Caco-2 (cell line): ENCODE measurements at regions not wholly inside any gene's neighbourhood (a gene's known extent, or its start where the extent isn't known, plus 50 kb on each side); places are given as distances from the start of the nearest gene placed in this dataset.

Experiments used
- BruUV-seq: library from RNA; stranded (reverse); fragments of 400-500 nt; replicated peaks from 2 replicates; lab custom pipeline; 2021; lab: Mats Ljungman, UMichigan
- CTCF ChIA-PET: fragments of 300-600 bp; sonication (Branson Sonifier 250); formaldehyde crosslinking; loops from one replicate; lab custom pipeline; 2022; ENCODE audit warnings: antibody characterized with exemption; lab: Charles Lee
- POLR2A ChIA-PET: fragments of 300-600 bp; sonication (Branson Sonifier 250); formaldehyde crosslinking; loops from one replicate; lab custom pipeline; 2022; ENCODE audit warnings: antibody characterized with exemption; lab: Charles Lee
- DNase-seq, 2 experiments: peaks; one replicate each; pipeline versions ENCODE4 v3.0.0 to v3.0.0-alpha.2; 2020 to 2022
- H3K27me3 ChIP-seq: replicated peaks from 2 replicates; pipeline ENCODE4 v1.6.0; 2011; ENCODE audit warnings: low read length; ENCODE audit not compliant: control insufficient read depth, insufficient read depth
- H3K36me3 ChIP-seq: 2 replicates; pipeline ENCODE4 v1.5.1; 2011; ENCODE audit warnings: low read length; ENCODE audit not compliant: control insufficient read depth, insufficient read depth
- H3K4me1 ChIP-seq: fragments of 250-450 bp; sonication (Bioruptor Pico); 2 replicates; pipeline ENCODE4 v1.5.1; 2020; ENCODE audit warnings: mild to moderate bottlenecking
- H3K4me3 ChIP-seq: 2 replicates; pipeline ENCODE4 v1.5.1; 2011; ENCODE audit warnings: low read depth, mild to moderate bottlenecking, control low read depth, low read length
- H3K9me3 ChIP-seq: fragments of 250-450 bp; sonication (Bioruptor Pico); 2 replicates; pipeline ENCODE4 v1.5.1; 2020; ENCODE audit warnings: mild to moderate bottlenecking, moderate library complexity
- H3K27ac Mint-ChIP-seq: one replicate; pipeline ENCODE4 v1.8.0; 2022; ENCODE audit warnings: mixed read lengths; ENCODE audit not compliant: unreplicated experiment
- H3K27me3 Mint-ChIP-seq: one replicate; pipeline ENCODE4 v1.8.0; 2022; ENCODE audit warnings: mixed read lengths; ENCODE audit not compliant: insufficient read depth, unreplicated experiment
- H3K36me3 Mint-ChIP-seq: one replicate; pipeline ENCODE4 v1.8.0; 2022; ENCODE audit warnings: mild to moderate bottlenecking, mixed read lengths; ENCODE audit not compliant: insufficient read depth, unreplicated experiment
- H3K4me1 Mint-ChIP-seq: one replicate; pipeline ENCODE4 v1.8.0; 2022; ENCODE audit warnings: low read depth, mixed read lengths; ENCODE audit not compliant: unreplicated experiment
- H3K4me3 Mint-ChIP-seq: one replicate; pipeline ENCODE4 v1.8.0; 2022; ENCODE audit warnings: mild to moderate bottlenecking, moderate library complexity, mixed read lengths; ENCODE audit not compliant: unreplicated experiment
- H3K9me3 Mint-ChIP-seq: one replicate; pipeline ENCODE4 v1.8.0; 2022; ENCODE audit warnings: mixed read lengths; ENCODE audit not compliant: unreplicated experiment
- intact Hi-C: fragments of 100-400 bp; cut with micrococcal nuclease; formaldehyde crosslinking; loops from one replicate; pipeline ENCODE4 v1.10.0; 2022; ENCODE audit not compliant: unreplicated experiment
- TF ChIP-seq, protein P1 (sequence below), 2 experiments: fragments of 200-600 bp in 1 of 2; IDR thresholded peaks; 1 replicate in 1 of 2; 2 replicates in 1 of 2; pipeline versions ENCODE4 v1.5.1 to v1.8.0; 2011 to 2022; ENCODE audit warnings: antibody characterized with exemption in 1 of 2, control low read depth in 1 of 2, inconsistent platforms in 1 of 2, low read depth in 1 of 2, low read length in 1 of 2, mild to moderate bottlenecking in 1 of 2, moderate library complexity in 1 of 2; ENCODE audit not compliant: insufficient read depth in 1 of 2, severe bottlenecking in 1 of 2, unreplicated experiment in 1 of 2

DNA sequence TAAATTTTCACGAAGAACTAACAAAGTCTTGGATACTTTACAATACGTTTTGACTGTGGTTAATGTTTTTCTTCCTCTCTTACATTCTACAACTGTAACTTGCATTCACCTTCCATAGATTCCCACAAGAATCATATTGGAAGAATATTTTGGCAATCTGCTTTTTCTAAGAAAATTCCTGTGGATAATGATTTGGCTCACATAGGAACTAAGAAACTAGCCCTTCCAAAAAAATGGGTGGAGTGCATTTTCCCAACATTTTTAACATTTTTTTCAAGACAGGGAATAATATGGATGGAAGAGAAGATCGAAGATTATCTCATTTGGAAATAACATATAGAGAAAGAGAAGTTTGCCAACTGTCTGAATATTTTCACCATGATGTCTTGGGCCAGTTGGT lies 256.9 kb upstream of the POU2AF2 start:
- BruUV-seq = no TSS peak
- no peak overlapping the region for H3K4me3 Mint-ChIP-seq
- TF ChIP-seq, protein P1, sequence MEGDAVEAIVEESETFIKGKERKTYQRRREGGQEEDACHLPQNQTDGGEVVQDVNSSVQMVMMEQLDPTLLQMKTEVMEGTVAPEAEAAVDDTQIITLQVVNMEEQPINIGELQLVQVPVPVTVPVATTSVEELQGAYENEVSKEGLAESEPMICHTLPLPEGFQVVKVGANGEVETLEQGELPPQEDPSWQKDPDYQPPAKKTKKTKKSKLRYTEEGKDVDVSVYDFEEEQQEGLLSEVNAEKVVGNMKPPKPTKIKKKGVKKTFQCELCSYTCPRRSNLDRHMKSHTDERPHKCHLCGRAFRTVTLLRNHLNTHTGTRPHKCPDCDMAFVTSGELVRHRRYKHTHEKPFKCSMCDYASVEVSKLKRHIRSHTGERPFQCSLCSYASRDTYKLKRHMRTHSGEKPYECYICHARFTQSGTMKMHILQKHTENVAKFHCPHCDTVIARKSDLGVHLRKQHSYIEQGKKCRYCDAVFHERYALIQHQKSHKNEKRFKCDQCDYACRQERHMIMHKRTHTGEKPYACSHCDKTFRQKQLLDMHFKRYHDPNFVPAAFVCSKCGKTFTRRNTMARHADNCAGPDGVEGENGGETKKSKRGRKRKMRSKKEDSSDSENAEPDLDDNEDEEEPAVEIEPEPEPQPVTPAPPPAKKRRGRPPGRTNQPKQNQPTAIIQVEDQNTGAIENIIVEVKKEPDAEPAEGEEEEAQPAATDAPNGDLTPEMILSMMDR (IDR thresholded peaks at IDR 0.05; ENCODE audit: insufficient read depth in 1 of 2, low read depth in 1 of 2, low read length in 1 of 2, severe bottlenecking in 1 of 2, unreplicated experiment in 1 of 2) = no peak

DNA sequence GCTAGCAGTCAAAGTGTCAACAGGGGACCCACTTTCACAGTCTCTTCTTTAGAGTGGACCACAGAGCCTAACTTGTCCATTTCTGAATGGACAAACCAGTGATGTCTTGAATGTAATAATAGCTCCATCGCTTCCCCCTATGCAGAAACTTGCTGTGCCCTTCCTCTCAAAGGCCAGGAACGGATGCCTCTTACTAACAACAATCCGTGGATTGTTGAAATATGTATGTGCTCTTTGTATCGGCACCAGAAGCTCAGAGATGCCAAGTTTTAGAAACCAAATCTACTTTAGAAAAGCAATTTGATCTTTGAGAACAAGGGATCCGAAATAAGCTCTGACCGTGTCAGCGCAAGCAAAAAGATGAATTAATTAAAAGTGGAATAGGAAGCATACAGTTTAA lies 259.5 kb upstream of the POU2AF2 start:
- H3K27me3 Mint-ChIP-seq = peaks cover 9% of the 10 kb centered on the region
- H3K4me3 Mint-ChIP-seq = no peak overlapping the region
- no peaks in the 10 kb centered on the region for H3K27me3 ChIP-seq
- no peaks in the 10 kb centered on the region for H3K4me1 ChIP-seq
- TF ChIP-seq, protein P1 (IDR thresholded peaks at IDR 0.05; ENCODE audit: insufficient read depth in 1 of 2, low read depth in 1 of 2, low read length in 1 of 2, severe bottlenecking in 1 of 2, unreplicated experiment in 1 of 2) = no peak
- no peaks in the 10 kb centered on the region for H3K9me3 ChIP-seq
- H3K36me3 Mint-ChIP-seq = no peaks in the 10 kb centered on the region
- no peak overlapping the region for H3K27ac Mint-ChIP-seq
- ChIA-PET POLR2A (no interaction called here), CTCF (interaction anchor here (0.7 kb wide), 1 partner anchor 16 kb away, joined by 3 read pairs; no protein-coding TSS in a partner anchor)
- H3K9me3 Mint-ChIP-seq = no peaks in the 10 kb centered on the region
- no peak overlapping the region for H3K4me3 ChIP-seq
- no peak for DNase-seq
- intact Hi-C loops = no loop called here
- BruUV-seq = no TSS peak
- H3K4me1 Mint-ChIP-seq = no peaks in the 10 kb centered on the region
- H3K36me3 ChIP-seq = no peaks in the 10 kb centered on the region

More for the DNA sequence above, 256.9 kb upstream of the POU2AF2 start:
- H3K9me3 Mint-ChIP-seq = no peaks in the 10 kb centered on the region
- no peaks in the 10 kb centered on the region for H3K9me3 ChIP-seq
- no peaks in the 10 kb centered on the region for H3K36me3 Mint-ChIP-seq
- no peak for DNase-seq
- H3K4me1 Mint-ChIP-seq = no peaks in the 10 kb centered on the region
- H3K27ac Mint-ChIP-seq = no peak overlapping the region
- H3K36me3 ChIP-seq = no peaks in the 10 kb centered on the region
- peaks cover 14% of the 10 kb centered on the region for H3K27me3 Mint-ChIP-seq
- H3K27me3 ChIP-seq = no peaks in the 10 kb centered on the region
- no peak overlapping the region for H3K4me3 ChIP-seq
- intact Hi-C loops = no loop called here
- ChIA-PET POLR2A (no interaction called here), CTCF (no interaction called here)
- H3K4me1 ChIP-seq = no peaks in the 10 kb centered on the region

DNA sequence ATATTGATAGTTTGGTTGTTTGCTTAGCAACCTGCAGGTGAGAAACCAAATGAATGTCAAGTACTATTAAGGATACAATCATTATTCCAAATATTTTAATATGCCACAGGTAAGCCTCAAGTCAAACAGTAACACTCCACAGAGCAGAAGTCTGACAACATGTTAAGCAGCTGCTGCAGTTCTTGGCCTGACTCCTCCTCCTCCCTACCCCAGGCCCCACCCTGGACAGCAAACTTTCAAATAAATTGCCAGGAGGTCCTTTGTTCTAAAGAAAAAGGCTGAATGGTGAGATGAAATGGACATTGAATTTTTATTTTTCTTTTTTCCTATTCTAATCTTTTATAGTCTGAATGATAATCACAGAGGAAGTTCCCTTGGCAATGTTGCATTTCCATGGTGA lies 260.0 kb upstream of the POU2AF2 start:
- no TSS peak for BruUV-seq
- H3K4me1 Mint-ChIP-seq = no peaks in the 10 kb centered on the region
- TF ChIP-seq, protein P1 (IDR thresholded peaks at IDR 0.05; ENCODE audit: insufficient read depth in 1 of 2, low read depth in 1 of 2, low read length in 1 of 2, severe bottlenecking in 1 of 2, unreplicated experiment in 1 of 2) = no peak
- H3K27ac Mint-ChIP-seq = no peak overlapping the region
- POLR2A ChIA-PET = no interaction called here
- H3K36me3 Mint-ChIP-seq = no peaks in the 10 kb centered on the region
- no peaks in the 10 kb centered on the region for H3K9me3 Mint-ChIP-seq
- no peaks in the 10 kb centered on the region for H3K9me3 ChIP-seq
- DNase-seq = no peak
- H3K27me3 ChIP-seq = no peaks in the 10 kb centered on the region
- no peak overlapping the region for H3K4me3 ChIP-seq
- intact Hi-C loops = no loop called here
- no peaks in the 10 kb centered on the region for H3K36me3 ChIP-seq
- H3K4me1 ChIP-seq = no peaks in the 10 kb centered on the region
- no peak overlapping the region for H3K4me3 Mint-ChIP-seq
- CTCF ChIA-PET = interaction anchor here (0.7 kb wide), 1 partner anchor 16 kb away, joined by 3 read pairs; no protein-coding TSS in a partner anchor
- H3K27me3 Mint-ChIP-seq = peaks cover 9% of the 10 kb centered on the region
